G401 (cell line): ENCODE measurements at regions not wholly inside any gene's neighbourhood (a gene's known extent, or its start where the extent isn't known, plus 50 kb on each side); places are given as distances from the start of the nearest gene placed in this dataset.

Experiments
- DNase-seq: peaks from one replicate; pipeline ENCODE4 v3.0.0-alpha.2; 2015; ENCODE audit warnings: low spot score
- in situ Hi-C: cut with HindIII; loops from 2 replicates; pipeline ENCODE4 v1.10.0; 2016; ENCODE audit warnings: low sequenced_read_pairs, mixed read lengths

DNA sequence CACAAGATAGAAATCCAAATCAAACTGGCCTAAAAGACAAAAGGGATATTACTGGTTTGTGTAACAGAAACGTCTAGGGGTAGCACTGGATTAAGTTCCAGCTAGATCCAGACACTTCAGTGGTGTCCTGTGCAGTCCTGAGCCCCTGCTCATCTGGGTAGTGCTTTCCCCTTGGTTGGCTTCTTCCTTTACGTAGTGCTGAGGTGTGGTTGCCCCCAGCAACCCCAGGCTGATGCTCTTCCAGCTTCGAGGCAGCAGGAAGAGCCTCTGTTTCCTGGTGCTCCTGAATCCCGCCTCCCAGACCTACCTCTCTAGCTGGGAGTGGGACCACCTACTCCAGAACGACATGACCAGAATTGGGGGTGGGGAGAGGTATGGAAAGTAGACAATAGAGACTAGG lies 166.1 kb upstream of the ADRA1B start:
- in situ Hi-C loops: no loop called here
- DNase-seq: no peak

- in situ Hi-C loops: no loop called here
- no peak for DNase-seq
These were observed 164.8 kb upstream of the ADRA1B start for GRCh38 chr5:159751459-159751858.

DNA sequence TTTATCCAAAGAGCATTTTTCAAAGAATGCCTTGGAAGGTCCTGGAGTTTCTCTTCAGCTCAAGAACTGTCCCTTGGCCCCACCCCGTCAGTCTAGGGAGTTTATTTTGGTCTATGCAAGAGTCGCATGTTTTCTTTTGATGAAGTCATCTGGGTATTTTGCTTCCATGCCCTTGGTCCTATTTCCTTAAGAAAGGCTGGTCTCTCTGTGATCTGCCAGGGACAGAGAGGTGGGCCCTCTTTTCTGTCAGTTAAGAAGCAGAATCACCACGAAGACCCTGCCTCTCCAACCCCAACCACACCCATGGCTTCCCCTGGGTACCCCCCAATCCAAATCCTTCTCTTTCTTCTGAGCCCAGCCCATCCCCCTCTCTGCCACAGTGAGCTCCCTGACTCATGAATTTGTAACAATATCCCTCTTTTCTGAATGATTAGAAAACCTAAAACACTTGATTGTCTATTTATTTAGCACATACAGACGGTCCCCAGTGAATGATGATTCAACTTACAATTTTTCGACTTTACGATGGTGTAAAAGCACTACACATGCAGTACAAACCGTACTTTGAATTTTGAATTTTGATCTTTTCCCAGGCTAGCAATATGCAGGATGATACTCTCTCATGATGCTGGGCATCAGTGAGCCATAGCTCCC lies 163.5 kb upstream of the ADRA1B start:
- in situ Hi-C loops: no loop called here
- no peak for DNase-seq

GRCh38 chr5:159758189-159758588 lies 158.1 kb upstream of the ADRA1B start:
- in situ Hi-C loops: no loop called here

GRCh38 chr5:159759791-159760290 lies 156.4 kb upstream of the ADRA1B start:
- no peak for DNase-seq
- in situ Hi-C loops: no loop called here

More at GRCh38 chr5:159758189-159758588, 158.1 kb upstream of the ADRA1B start:
- no peak for DNase-seq

DNA sequence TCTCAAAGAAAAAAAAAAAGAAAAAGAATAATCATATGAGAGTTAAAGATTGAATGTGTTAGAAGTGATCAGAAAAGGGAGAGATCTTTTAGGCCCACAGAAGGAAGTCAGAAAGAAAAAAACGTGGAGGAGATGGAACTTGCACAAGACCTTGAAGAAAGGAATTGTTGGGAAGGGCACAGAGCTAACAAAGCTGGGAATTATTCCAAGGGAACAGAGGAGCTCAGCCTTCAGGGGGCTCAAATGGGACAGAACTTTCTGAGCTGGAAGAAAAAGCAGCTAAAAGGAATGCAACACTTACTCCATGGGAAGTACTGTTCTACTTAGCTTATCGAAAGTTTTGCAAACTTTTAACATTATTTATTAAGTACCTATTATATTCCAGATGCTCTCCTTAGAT lies 153.4 kb upstream of the ADRA1B start:
- in situ Hi-C loops: no loop called here
- no peak for DNase-seq

- in situ Hi-C loops: no loop called here
- DNase-seq: no peak
These were observed 152.7 kb upstream of the ADRA1B start for GRCh38 chr5:159763562-159763961.

- DNase-seq: no peak
- in situ Hi-C loops: no loop called here
These were observed 151.8 kb upstream of the ADRA1B start for GRCh38 chr5:159764283-159765134.

DNA sequence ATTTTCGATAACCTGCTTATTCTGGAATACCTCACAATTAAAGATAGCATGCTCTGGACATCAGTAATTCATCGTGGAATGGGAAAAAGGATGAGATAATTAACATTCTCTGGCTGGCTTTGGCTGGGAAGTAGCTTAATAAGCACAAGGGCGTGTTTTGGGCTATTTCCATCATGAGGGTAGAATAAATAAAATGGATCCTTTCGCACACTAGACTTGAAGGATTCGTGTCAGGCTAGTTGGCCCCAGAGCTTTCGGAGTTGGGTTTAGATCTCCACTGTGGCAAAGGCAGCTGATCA lies 151.2 kb upstream of the ADRA1B start:
- in situ Hi-C loops: no loop called here
- no peak for DNase-seq

- DNase-seq: no peak
- in situ Hi-C loops: no loop called here
These were observed 150.3 kb upstream of the ADRA1B start for GRCh38 chr5:159765760-159766517.

DNA sequence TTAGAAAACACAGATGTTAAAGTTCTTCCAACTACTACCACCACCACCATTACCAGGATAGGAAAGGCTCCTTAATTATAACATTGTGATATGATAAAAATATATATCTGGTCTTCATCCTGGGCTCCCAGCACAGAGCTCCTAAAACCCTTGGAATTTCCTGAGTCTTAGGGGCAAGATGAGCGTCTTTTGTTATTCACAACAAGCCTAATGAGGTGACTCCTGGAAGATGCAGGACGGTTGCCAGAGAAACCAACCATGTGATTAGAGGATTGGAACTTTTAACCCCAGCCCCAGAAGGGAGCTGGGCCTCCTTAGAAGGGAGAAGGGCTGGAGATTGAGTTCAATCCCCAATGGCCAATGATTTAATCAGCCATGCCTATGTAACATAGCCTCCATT lies 148.0 kb upstream of the ADRA1B start:
- DNase-seq: no peak
- in situ Hi-C loops: no loop called here

DNA sequence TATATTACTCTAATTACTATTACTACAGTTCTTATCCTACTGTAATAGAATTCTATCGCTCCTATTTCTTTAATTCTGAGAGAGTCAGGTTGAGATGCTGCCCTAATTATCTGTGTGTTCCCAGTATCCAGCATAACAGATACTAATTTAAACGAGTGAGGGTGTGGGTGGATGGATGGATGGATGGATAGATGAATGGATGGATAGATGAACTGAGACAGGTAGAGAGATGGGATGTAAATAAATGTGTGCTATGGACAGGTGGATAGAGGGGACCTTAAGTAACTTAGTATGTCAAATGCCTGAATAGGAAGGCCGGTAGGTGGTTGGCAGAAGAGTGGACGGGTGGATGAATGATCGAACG lies 143.6 kb upstream of the ADRA1B start:
- in situ Hi-C loops: no loop called here
- no peak for DNase-seq

GRCh38 chr5:159773062-159773924 lies 143.0 kb upstream of the ADRA1B start:
- in situ Hi-C loops: no loop called here
- DNase-seq: peak; percentile 15

- no peak for DNase-seq
- in situ Hi-C loops: no loop called here
These were observed 141.7 kb upstream of the ADRA1B start for GRCh38 chr5:159774476-159775031.

DNA sequence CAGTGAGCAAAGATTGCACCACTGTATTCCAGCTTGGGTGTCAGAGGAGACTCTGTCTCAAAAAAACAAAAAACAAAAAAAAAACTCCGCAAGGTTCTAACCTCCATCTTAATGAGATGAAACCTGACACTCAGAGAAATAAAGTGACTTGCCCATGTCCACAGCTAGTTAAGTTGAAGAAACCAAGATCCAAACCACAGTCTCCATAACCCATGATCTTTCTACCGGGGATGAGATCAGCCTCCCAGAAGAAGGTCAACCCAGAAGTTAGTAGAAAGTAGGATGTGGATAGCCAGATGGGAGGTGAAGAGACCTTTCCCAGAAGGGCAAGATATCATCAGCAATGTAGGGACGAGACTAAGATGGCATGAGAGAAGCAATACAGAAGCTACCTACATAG lies 140.4 kb upstream of the ADRA1B start:
- no peak for DNase-seq
- in situ Hi-C loops: no loop called here

GRCh38 chr5:159777049-159777660 lies 139.1 kb upstream of the ADRA1B start:
- in situ Hi-C loops: no loop called here
- peak; percentile 69 for DNase-seq

- DNase-seq: no peak
- in situ Hi-C loops: no loop called here
These were observed 136.8 kb upstream of the ADRA1B start for GRCh38 chr5:159779481-159779880.

GRCh38 chr5:159780246-159780645 lies 136.0 kb upstream of the ADRA1B start:
- in situ Hi-C loops: no loop called here
- no peak for DNase-seq
